Progenitor cell of endocrine pancreas (in vitro differentiated cells): ENCODE measurements at regions not wholly inside any gene's neighbourhood (a gene's known extent, or its start where the extent isn't known, plus 50 kb on each side); places are given as distances from the start of the nearest gene placed in this dataset.
"Not testable (repeated sequence)": the region's sequence is repeated elsewhere in the genome, so short reads cannot be mapped to it uniquely, and the experiment has no call there.

ENCODE experiments used
- DNase-seq: peaks from one replicate; pipeline ENCODE4 v3.0.0; 2021; ENCODE audit warnings: low spot score; ENCODE audit not compliant: unreplicated experiment
- H3K27ac Mint-ChIP-seq: 2 replicates; pipeline ENCODE4 v1.8.0; 2021; ENCODE audit warnings: mild to moderate bottlenecking, moderate library complexity, mixed read lengths
- H3K27me3 Mint-ChIP-seq: 2 replicates; pipeline ENCODE4 v1.8.0; 2021; ENCODE audit warnings: mixed read lengths
- H3K36me3 Mint-ChIP-seq: 2 replicates; pipeline ENCODE4 v1.8.0; 2022; ENCODE audit warnings: mixed read lengths; ENCODE audit not compliant: insufficient read depth
- H3K4me1 Mint-ChIP-seq: 2 replicates; pipeline ENCODE4 v1.8.0; 2021; ENCODE audit warnings: low read depth, mixed read lengths
- H3K4me3 Mint-ChIP-seq: 2 replicates; pipeline ENCODE4 v1.8.0; 2021; ENCODE audit warnings: low read depth, mild to moderate bottlenecking, moderate library complexity, mixed read lengths
- H3K9me3 Mint-ChIP-seq: 2 replicates; pipeline ENCODE4 v1.8.0; 2021; ENCODE audit warnings: low read depth, mixed read lengths
- CTCF ChIP-seq: fragments of 200-600 bp; sonication (generic); IDR thresholded peaks from one replicate; pipeline ENCODE4 v1.5.0; 2021; ENCODE audit warnings: antibody characterized with exemption, mild to moderate bottlenecking; ENCODE audit not compliant: unreplicated experiment

- Mint-ChIP-seq H3K4me3 (no peak overlapping the region), H3K36me3 (peaks cover 3% of the 10 kb centered on the region), H3K9me3 (peaks cover 17% of the 10 kb centered on the region), H3K27ac (no peak overlapping the region), H3K27me3 (peaks cover 10% of the 10 kb centered on the region), H3K4me1 (peaks cover 2% of the 10 kb centered on the region)
- DNase-seq, result no peak
- no peak for TF ChIP-seq CTCF
Measured at GRCh38 chr1:244303610-244303969, 148.1 kb downstream of the ADSS2 start.

GRCh38 chr1:244304156-244304555 is 147.6 kb downstream of the ADSS2 start:
- Mint-ChIP-seq H3K9me3 (peaks cover 20% of the 10 kb centered on the region), H3K4me3 (no peak overlapping the region), H3K36me3 (peaks cover 3% of the 10 kb centered on the region), H3K27ac (no peak overlapping the region), H3K4me1 (peaks cover 2% of the 10 kb centered on the region), H3K27me3 (peaks cover 10% of the 10 kb centered on the region)
- no peak for TF ChIP-seq CTCF
- no peak for DNase-seq

GRCh38 chr1:244304656-244305055 is 147.1 kb downstream of the ADSS2 start:
- H3K4me3 Mint-ChIP-seq, result no peak overlapping the region
- H3K27ac Mint-ChIP-seq, result no peak overlapping the region
- no peak for TF ChIP-seq CTCF
- peaks cover 3% of the 10 kb centered on the region for H3K36me3 Mint-ChIP-seq
- no peak for DNase-seq
- peaks cover 20% of the 10 kb centered on the region for H3K9me3 Mint-ChIP-seq
- H3K4me1 Mint-ChIP-seq, result no peaks in the 10 kb centered on the region
- peaks cover 5% of the 10 kb centered on the region for H3K27me3 Mint-ChIP-seq

- Mint-ChIP-seq H3K36me3 (peaks cover 3% of the 10 kb centered on the region), H3K27me3 (peaks cover 5% of the 10 kb centered on the region), H3K9me3 (peaks cover 20% of the 10 kb centered on the region), H3K4me3 (no peak overlapping the region), H3K4me1 (no peaks in the 10 kb centered on the region), H3K27ac (no peak overlapping the region)
- DNase-seq, result no peak
- TF ChIP-seq CTCF, result no peak
Measured at GRCh38 chr1:244305776-244306341, 145.8 kb downstream of the ADSS2 start.

GRCh38 chr1:244306544-244306943 is 145.2 kb downstream of the ADSS2 start:
- Mint-ChIP-seq H3K27me3 (peaks cover 2% of the 10 kb centered on the region), H3K4me1 (no peaks in the 10 kb centered on the region), H3K36me3 (peaks cover 3% of the 10 kb centered on the region), H3K27ac (no peak overlapping the region), H3K4me3 (no peak overlapping the region), H3K9me3 (peaks cover 20% of the 10 kb centered on the region)
- DNase-seq, result no peak
- no peak for TF ChIP-seq CTCF

GRCh38 chr1:244309191-244309590 is 142.5 kb downstream of the ADSS2 start:
- not testable (repeated sequence) for H3K4me1 Mint-ChIP-seq, DNase-seq, H3K36me3 Mint-ChIP-seq, H3K4me3 Mint-ChIP-seq, H3K27ac Mint-ChIP-seq, H3K27me3 Mint-ChIP-seq
- H3K9me3 Mint-ChIP-seq, result peaks cover 20% of the 10 kb centered on the region
